Keratinocyte (primary cell): ENCODE measurements at regions not wholly inside any gene's neighbourhood (a gene's known extent, or its start where the extent isn't known, plus 50 kb on each side); places are given as distances from the start of the nearest gene placed in this dataset.

Source experiments
- DNase-seq: peaks from one replicate; pipeline ENCODE4 v3.0.0-alpha.2; 2011; ENCODE audit warnings: low read depth, missing footprints, low spot score
- FAIRE-seq: peaks from 2 replicates; lab custom pipeline; 2011; peaks lifted over from hg19 to GRCh38; lab: Jason Lieb, UNC
- H2AFZ ChIP-seq: 2 replicates; pipeline ENCODE4 v1.6.0; 2012; ENCODE audit warnings: low read length, control low read depth, inconsistent platforms; ENCODE audit not compliant: control insufficient read depth
- H3K27ac ChIP-seq: 2 replicates; pipeline ENCODE4 v1.5.1; 2011; ENCODE audit warnings: low read length; ENCODE audit not compliant: control insufficient read depth, insufficient read depth
- H3K27me3 ChIP-seq: 3 replicates; pipeline ENCODE4 v1.6.0; 2011; ENCODE audit warnings: low read length; ENCODE audit not compliant: control insufficient read depth, insufficient read depth; ENCODE audit errors: extremely low read depth
- H3K36me3 ChIP-seq, 2 experiments: 2 replicates in 1 of 2; 3 replicates in 1 of 2; pipeline ENCODE4 v1.5.1; 2011; ENCODE audit warnings: low read length in 2 of 2, mild to moderate bottlenecking in 1 of 2; ENCODE audit not compliant: control insufficient read depth in 2 of 2, insufficient read depth in 2 of 2; ENCODE audit errors: extremely low read depth in 1 of 2
- H3K4me1 ChIP-seq: 3 replicates; pipeline ENCODE4 v1.5.1; 2011; ENCODE audit warnings: low read length; ENCODE audit not compliant: control insufficient read depth, insufficient read depth; ENCODE audit errors: extremely low read depth
- H3K4me2 ChIP-seq: 3 replicates; pipeline ENCODE4 v1.6.0; 2011; ENCODE audit warnings: low read depth, low read length; ENCODE audit not compliant: control insufficient read depth, insufficient read depth; ENCODE audit errors: extremely low read depth
- H3K4me3 ChIP-seq, 3 experiments: fragments of 200-600 bp in 1 of 3; sonication (generic) in 1 of 3; 2 replicates in 2 of 3; 3 replicates in 1 of 3; pipeline ENCODE4 v1.5.1; 2011 to 2016; ENCODE audit warnings: low read length in 3 of 3, mild to moderate bottlenecking in 3 of 3, control low read depth in 2 of 3, inconsistent platforms in 1 of 3, low read depth in 1 of 3, mixed read lengths in 1 of 3, mixed run types in 1 of 3, moderate library complexity in 1 of 3; ENCODE audit not compliant: control insufficient read depth in 2 of 3, insufficient read depth in 2 of 3; ENCODE audit errors: extremely low read depth in 1 of 3
- H3K79me2 ChIP-seq: 2 replicates; pipeline ENCODE4 v1.6.0; 2012; ENCODE audit warnings: low read length; ENCODE audit not compliant: control insufficient read depth, insufficient read depth
- H3K9ac ChIP-seq: 3 replicates; pipeline ENCODE4 v1.6.0; 2011; ENCODE audit warnings: low read length; ENCODE audit not compliant: control insufficient read depth, insufficient read depth; ENCODE audit errors: extremely low read depth
- H3K9me1 ChIP-seq: 3 replicates; pipeline ENCODE4 v1.6.0; 2011; ENCODE audit warnings: low read length; ENCODE audit not compliant: control insufficient read depth, insufficient read depth; ENCODE audit errors: extremely low read depth
- H3K9me3 ChIP-seq: 2 replicates; pipeline ENCODE4 v1.5.1; 2012; ENCODE audit warnings: low read depth, low read length; ENCODE audit not compliant: control insufficient read depth
- H4K20me1 ChIP-seq: 3 replicates; pipeline ENCODE4 v1.6.0; 2011; ENCODE audit warnings: low read length; ENCODE audit not compliant: control insufficient read depth, insufficient read depth; ENCODE audit errors: extremely low read depth
- EZH2 ChIP-seq: IDR thresholded peaks from one replicate; pipeline ENCODE4 v1.6.1; 2012; ENCODE audit warnings: inconsistent platforms, mild to moderate bottlenecking, low read length, moderate library complexity
- dilution Hi-C: fragments of 300-500 bp; cut with MboI; formaldehyde crosslinking; loops from one replicate; pipeline ENCODE4 v1.7.0; 2020; ENCODE audit warnings: low sequenced_read_pairs; ENCODE audit not compliant: extremely low pct_ligation_motif_present
- TF ChIP-seq, protein P1 (sequence below), 3 experiments: IDR thresholded peaks in 1 of 3; conservative IDR thresholded peaks in 1 of 3; optimal IDR thresholded peaks in 1 of 3; 2 replicates in 2 of 3; 3 replicates in 1 of 3; pipeline versions ENCODE3 to v1.5.1; 2011; ENCODE audit warnings: low read length in 3 of 3, mild to moderate bottlenecking in 3 of 3, moderate library complexity in 2 of 3, control low read depth in 1 of 3, inconsistent platforms in 1 of 3; ENCODE audit not compliant: insufficient read depth in 2 of 3; ENCODE audit errors: extremely low read depth in 1 of 3

DNA sequence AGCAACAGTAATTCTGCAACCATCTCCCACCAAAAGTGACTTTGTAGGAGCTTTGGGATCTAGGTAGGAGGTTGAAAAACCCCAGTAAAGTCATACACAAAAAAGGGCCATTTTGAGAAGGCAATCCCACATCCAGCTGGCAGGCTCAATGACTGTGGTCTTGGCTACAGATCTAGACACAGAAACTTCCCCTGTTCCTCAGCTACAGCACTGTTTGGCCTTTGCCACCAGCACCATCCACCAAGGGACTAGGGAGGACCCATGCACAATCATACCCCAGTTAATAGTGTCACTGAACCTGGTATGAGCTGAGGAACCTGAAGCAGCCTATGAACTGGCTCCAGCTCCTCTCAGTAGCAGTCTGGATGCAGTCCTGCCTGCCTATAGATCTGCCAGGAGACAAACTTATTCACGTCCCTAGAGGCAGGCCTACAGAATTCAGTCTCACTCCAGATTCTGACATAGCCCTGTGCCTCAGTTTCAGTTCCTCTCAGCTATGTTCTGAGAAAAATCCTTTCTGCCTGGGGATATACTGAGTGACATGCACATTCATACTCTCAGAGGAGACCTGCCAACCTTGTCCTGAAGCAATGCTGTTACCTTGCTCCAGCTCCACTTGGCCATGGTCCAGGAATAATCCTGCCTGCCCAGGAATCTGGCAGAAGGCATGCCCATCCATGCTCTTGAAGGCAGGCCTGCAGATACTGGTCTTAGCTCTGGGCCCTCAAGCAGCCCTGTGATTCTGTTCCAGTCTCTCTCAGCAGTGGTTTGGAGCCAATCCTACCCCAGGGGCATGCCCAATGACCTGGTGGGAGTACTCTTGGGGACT lies 2048.3 kb upstream of the PCDH20 start:
- H4K20me1 ChIP-seq, result no peaks in the 10 kb centered on the region
- H3K4me2 ChIP-seq, result no peak overlapping the region
- no peak overlapping the region for H3K9ac ChIP-seq
- H3K9me1 ChIP-seq, result no peaks in the 10 kb centered on the region
- H3K4me1 ChIP-seq, result no peaks in the 10 kb centered on the region
- FAIRE-seq (no peak), DNase-seq (no peak)
- H3K27me3 ChIP-seq, result no peaks in the 10 kb centered on the region
- TF ChIP-seq, protein P1, sequence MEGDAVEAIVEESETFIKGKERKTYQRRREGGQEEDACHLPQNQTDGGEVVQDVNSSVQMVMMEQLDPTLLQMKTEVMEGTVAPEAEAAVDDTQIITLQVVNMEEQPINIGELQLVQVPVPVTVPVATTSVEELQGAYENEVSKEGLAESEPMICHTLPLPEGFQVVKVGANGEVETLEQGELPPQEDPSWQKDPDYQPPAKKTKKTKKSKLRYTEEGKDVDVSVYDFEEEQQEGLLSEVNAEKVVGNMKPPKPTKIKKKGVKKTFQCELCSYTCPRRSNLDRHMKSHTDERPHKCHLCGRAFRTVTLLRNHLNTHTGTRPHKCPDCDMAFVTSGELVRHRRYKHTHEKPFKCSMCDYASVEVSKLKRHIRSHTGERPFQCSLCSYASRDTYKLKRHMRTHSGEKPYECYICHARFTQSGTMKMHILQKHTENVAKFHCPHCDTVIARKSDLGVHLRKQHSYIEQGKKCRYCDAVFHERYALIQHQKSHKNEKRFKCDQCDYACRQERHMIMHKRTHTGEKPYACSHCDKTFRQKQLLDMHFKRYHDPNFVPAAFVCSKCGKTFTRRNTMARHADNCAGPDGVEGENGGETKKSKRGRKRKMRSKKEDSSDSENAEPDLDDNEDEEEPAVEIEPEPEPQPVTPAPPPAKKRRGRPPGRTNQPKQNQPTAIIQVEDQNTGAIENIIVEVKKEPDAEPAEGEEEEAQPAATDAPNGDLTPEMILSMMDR (optimal IDR thresholded peaks at IDR 0.05 in 1 of 3, IDR thresholded peaks at IDR 0.05 in 1 of 3, conservative IDR thresholded peaks at IDR 0.05 in 1 of 3; ENCODE audit: extremely low read depth in 1 of 3, insufficient read depth in 2 of 3, low read length in 3 of 3), result no peak
- TF ChIP-seq EZH2, result no peak
- H2AFZ ChIP-seq, result no peak overlapping the region
- H3K36me3 ChIP-seq, result no peaks in the 10 kb centered on the region
- H3K27ac ChIP-seq, result no peak overlapping the region
- no peak overlapping the region for H3K4me3 ChIP-seq
- dilution Hi-C loops, result no loop called here
- H3K79me2 ChIP-seq, result no peaks in the 10 kb centered on the region
- no peaks in the 10 kb centered on the region for H3K9me3 ChIP-seq

DNA sequence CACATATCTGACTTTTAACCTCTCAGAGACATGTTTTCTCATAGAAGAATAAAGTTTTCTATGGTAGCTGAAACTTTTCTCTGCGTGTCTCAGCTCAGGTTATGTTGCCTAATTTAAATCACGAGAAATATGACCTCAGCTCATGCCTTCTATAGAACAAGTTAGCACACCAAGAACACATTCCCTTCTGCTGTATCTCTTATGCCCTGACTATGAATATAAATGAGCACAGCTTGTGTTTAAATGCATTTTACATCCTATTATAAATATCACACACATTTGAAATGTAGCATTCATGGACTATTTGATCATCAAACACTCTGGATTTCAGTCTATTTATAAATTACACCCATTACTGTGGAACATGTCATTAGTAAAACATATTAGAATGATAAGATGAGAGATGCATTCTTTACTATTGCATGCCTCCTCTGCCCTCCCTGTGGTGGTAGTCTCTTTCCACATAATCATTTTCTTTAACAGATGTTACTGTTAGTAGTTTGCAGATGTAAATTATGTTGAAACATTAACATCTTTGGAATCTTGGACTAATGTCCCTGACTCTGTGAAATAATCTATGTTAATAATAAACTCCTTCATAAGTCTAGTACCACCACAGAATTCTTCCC lies 2044.9 kb upstream of the PCDH20 start:
- Histone ChIP-seq H3K36me3 (no peaks in the 10 kb centered on the region), H3K79me2 (no peaks in the 10 kb centered on the region), H4K20me1 (no peaks in the 10 kb centered on the region), H3K27ac (no peak overlapping the region), H3K4me1 (no peaks in the 10 kb centered on the region), H3K27me3 (no peaks in the 10 kb centered on the region), H3K9ac (no peak overlapping the region), H3K9me3 (no peaks in the 10 kb centered on the region), H2AFZ (no peak overlapping the region), H3K4me3 (no peak overlapping the region), H3K9me1 (no peaks in the 10 kb centered on the region), H3K4me2 (no peak overlapping the region)
- FAIRE-seq (no peak), DNase-seq (no peak)
- dilution Hi-C loops, result no loop called here
- no peak for TF ChIP-seq EZH2
- TF ChIP-seq, protein P1 (optimal IDR thresholded peaks at IDR 0.05 in 1 of 3, IDR thresholded peaks at IDR 0.05 in 1 of 3, conservative IDR thresholded peaks at IDR 0.05 in 1 of 3; ENCODE audit: extremely low read depth in 1 of 3, insufficient read depth in 2 of 3, low read length in 3 of 3), result no peak
